ENCODE measurements at regions not wholly inside any gene's neighbourhood (a gene's known extent, or its start where the extent isn't known, plus 50 kb on each side); places are given as distances from the start of the nearest gene placed in this dataset.

DNA sequence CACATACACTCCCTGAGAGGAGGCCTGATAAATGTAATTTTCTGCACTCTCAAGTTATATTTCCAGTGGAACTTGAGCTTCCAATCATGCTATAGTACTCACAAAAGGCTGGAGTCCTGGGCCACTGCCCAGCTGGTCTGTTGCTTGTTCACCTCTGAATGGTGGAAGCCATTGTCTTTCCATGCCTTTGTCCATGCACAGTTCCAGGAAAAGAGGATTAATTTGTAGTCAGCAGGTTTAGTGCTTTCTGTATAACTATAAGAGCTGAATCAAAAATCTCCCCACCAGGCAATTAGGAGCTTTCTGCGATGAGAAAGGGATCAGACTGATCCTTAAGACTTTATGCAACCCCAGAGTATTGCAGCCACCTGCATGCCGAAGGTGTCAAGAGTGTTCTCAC lies 195.4 kb upstream of the PGRMC2 start:
- Mint-ChIP-seq H3K4me1 (ENCODE audit: low read depth) (no peaks in the 10 kb centered on the region), H3K27ac (no peak overlapping the region), H3K9me3 (no peaks in the 10 kb centered on the region), H3K4me3 (no peak overlapping the region), H3K36me3 (ENCODE audit: low read depth) (no peaks in the 10 kb centered on the region), H3K27me3 (ENCODE audit: low read depth) (no peaks in the 10 kb centered on the region)

DNA sequence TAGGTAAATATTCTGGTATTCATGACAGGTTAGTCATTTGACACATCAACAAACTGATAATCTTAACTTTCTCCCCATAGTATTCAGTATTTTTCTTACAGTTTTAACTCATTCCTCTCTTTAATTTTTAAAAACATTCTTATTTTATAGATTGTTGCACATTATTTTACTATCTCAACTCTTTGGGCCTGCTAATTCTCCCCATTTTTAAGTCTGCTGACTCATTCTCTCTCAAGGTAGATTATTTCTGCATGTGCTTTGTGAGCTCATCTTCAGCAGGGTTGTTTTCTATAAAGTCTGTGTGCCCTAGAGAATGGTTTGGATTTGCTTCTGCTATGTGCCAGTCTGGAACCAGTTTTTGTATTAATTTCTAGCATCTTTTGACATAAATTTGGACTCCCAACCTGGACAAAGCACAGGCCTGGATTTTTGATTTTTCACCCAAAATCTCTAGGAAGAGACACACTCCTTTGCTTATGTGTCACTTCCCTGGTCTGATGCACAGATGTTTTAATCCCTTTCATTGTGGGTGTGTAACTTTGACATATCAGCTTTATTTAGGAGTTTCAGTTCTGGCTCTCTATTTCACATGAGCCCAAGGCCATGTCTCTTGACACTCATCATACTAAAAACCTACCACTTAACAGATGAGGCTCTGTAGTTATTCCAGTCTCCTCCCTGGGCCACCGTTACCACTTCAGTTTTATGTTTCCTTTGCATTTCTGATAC lies 194.3 kb upstream of the PGRMC2 start:
- no peaks in the 10 kb centered on the region for H3K36me3 Mint-ChIP-seq (ENCODE audit: low read depth)
- no peaks in the 10 kb centered on the region for H3K4me1 Mint-ChIP-seq (ENCODE audit: low read depth)
- H3K4me3 Mint-ChIP-seq: no peak overlapping the region
- no peaks in the 10 kb centered on the region for H3K9me3 Mint-ChIP-seq
- no peak overlapping the region for H3K27ac Mint-ChIP-seq
- no peaks in the 10 kb centered on the region for H3K27me3 Mint-ChIP-seq (ENCODE audit: low read depth)

GRCh38 chr4:128480945-128481344 lies 193.3 kb upstream of the PGRMC2 start:
- Mint-ChIP-seq H3K4me1 (ENCODE audit: low read depth) (no peaks in the 10 kb centered on the region), H3K9me3 (no peaks in the 10 kb centered on the region), H3K27ac (no peak overlapping the region), H3K27me3 (ENCODE audit: low read depth) (no peaks in the 10 kb centered on the region), H3K4me3 (no peak overlapping the region), H3K36me3 (ENCODE audit: low read depth) (no peaks in the 10 kb centered on the region)

GRCh38 chr4:128477540-128477939 lies 189.9 kb upstream of the PGRMC2 start:
- Mint-ChIP-seq H3K9me3 (no peaks in the 10 kb centered on the region), H3K4me3 (no peak overlapping the region), H3K4me1 (ENCODE audit: low read depth) (no peaks in the 10 kb centered on the region), H3K27me3 (ENCODE audit: low read depth) (no peaks in the 10 kb centered on the region), H3K36me3 (ENCODE audit: low read depth) (no peaks in the 10 kb centered on the region), H3K27ac (no peak overlapping the region)

GRCh38 chr4:128475597-128475996 lies 188.0 kb upstream of the PGRMC2 start:
- Mint-ChIP-seq H3K27me3 (ENCODE audit: low read depth) (no peaks in the 10 kb centered on the region), H3K27ac (no peak overlapping the region), H3K9me3 (no peaks in the 10 kb centered on the region), H3K36me3 (ENCODE audit: low read depth) (no peaks in the 10 kb centered on the region), H3K4me1 (ENCODE audit: low read depth) (no peaks in the 10 kb centered on the region), H3K4me3 (no peak overlapping the region)

- no peak overlapping the region for H3K27ac Mint-ChIP-seq
- no peaks in the 10 kb centered on the region for H3K4me1 Mint-ChIP-seq (ENCODE audit: low read depth)
- no peaks in the 10 kb centered on the region for H3K27me3 Mint-ChIP-seq (ENCODE audit: low read depth)
- H3K36me3 Mint-ChIP-seq (ENCODE audit: low read depth): no peaks in the 10 kb centered on the region
- no peak overlapping the region for H3K4me3 Mint-ChIP-seq
- H3K9me3 Mint-ChIP-seq: no peaks in the 10 kb centered on the region
These were observed 184.0 kb upstream of the PGRMC2 start for GRCh38 chr4:128471576-128471975.

GRCh38 chr4:128470492-128471053 lies 183.0 kb upstream of the PGRMC2 start:
- no peaks in the 10 kb centered on the region for H3K9me3 Mint-ChIP-seq
- H3K27me3 Mint-ChIP-seq (ENCODE audit: low read depth): no peaks in the 10 kb centered on the region
- H3K4me1 Mint-ChIP-seq (ENCODE audit: low read depth): no peaks in the 10 kb centered on the region
- H3K27ac Mint-ChIP-seq: no peak overlapping the region
- H3K4me3 Mint-ChIP-seq: no peak overlapping the region
- no peaks in the 10 kb centered on the region for H3K36me3 Mint-ChIP-seq (ENCODE audit: low read depth)

GRCh38 chr4:128468123-128468989 lies 180.7 kb upstream of the PGRMC2 start:
- no peaks in the 10 kb centered on the region for H3K4me1 Mint-ChIP-seq (ENCODE audit: low read depth)
- no peak overlapping the region for H3K4me3 Mint-ChIP-seq
- H3K9me3 Mint-ChIP-seq: no peaks in the 10 kb centered on the region
- no peak overlapping the region for H3K27ac Mint-ChIP-seq
- no peaks in the 10 kb centered on the region for H3K36me3 Mint-ChIP-seq (ENCODE audit: low read depth)
- H3K27me3 Mint-ChIP-seq (ENCODE audit: low read depth): no peaks in the 10 kb centered on the region

- Mint-ChIP-seq H3K4me1 (ENCODE audit: low read depth) (no peaks in the 10 kb centered on the region), H3K4me3 (no peak overlapping the region), H3K27ac (no peak overlapping the region), H3K27me3 (ENCODE audit: low read depth) (no peaks in the 10 kb centered on the region), H3K9me3 (no peaks in the 10 kb centered on the region), H3K36me3 (ENCODE audit: low read depth) (no peaks in the 10 kb centered on the region)
These were observed 177.9 kb upstream of the PGRMC2 start for GRCh38 chr4:128465523-128465922.

DNA sequence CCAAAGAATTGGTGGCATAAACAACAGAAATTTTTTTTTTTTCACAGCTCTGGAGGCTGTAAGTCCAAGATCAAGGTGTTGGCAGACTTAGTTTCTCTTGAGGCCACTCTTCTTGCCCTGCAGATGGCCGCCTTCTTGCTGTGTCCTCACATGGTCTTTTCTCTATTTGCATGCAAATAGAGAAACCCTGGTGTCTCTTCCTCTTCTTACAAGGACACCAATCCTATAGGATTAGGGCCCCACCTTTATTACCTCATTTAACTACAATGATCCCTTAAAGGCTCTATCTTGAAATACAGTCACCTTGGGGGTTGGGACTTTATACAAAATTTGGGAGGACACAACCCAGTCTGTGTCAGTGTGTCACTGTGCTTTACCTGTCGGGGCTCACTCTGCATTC lies 175.4 kb upstream of the PGRMC2 start:
- Mint-ChIP-seq H3K27ac (no peak overlapping the region), H3K9me3 (no peaks in the 10 kb centered on the region), H3K4me3 (no peak overlapping the region), H3K4me1 (ENCODE audit: low read depth) (no peaks in the 10 kb centered on the region), H3K27me3 (ENCODE audit: low read depth) (no peaks in the 10 kb centered on the region), H3K36me3 (ENCODE audit: low read depth) (no peaks in the 10 kb centered on the region)

GRCh38 chr4:128462103-128462783 lies 174.6 kb upstream of the PGRMC2 start:
- Mint-ChIP-seq H3K4me1 (ENCODE audit: low read depth) (no peaks in the 10 kb centered on the region), H3K4me3 (no peak overlapping the region), H3K27ac (no peak overlapping the region), H3K27me3 (ENCODE audit: low read depth) (no peaks in the 10 kb centered on the region), H3K36me3 (ENCODE audit: low read depth) (no peaks in the 10 kb centered on the region), H3K9me3 (no peaks in the 10 kb centered on the region)

GRCh38 chr4:128461291-128462102 lies 173.9 kb upstream of the PGRMC2 start:
- Mint-ChIP-seq H3K36me3 (ENCODE audit: low read depth) (no peaks in the 10 kb centered on the region), H3K4me3 (no peak overlapping the region), H3K9me3 (no peaks in the 10 kb centered on the region), H3K27ac (no peak overlapping the region), H3K27me3 (ENCODE audit: low read depth) (no peaks in the 10 kb centered on the region), H3K4me1 (ENCODE audit: low read depth) (no peaks in the 10 kb centered on the region)

GRCh38 chr4:128459547-128459946 lies 171.9 kb upstream of the PGRMC2 start:
- no peaks in the 10 kb centered on the region for H3K4me1 Mint-ChIP-seq (ENCODE audit: low read depth)
- H3K27me3 Mint-ChIP-seq (ENCODE audit: low read depth): no peaks in the 10 kb centered on the region

DNA sequence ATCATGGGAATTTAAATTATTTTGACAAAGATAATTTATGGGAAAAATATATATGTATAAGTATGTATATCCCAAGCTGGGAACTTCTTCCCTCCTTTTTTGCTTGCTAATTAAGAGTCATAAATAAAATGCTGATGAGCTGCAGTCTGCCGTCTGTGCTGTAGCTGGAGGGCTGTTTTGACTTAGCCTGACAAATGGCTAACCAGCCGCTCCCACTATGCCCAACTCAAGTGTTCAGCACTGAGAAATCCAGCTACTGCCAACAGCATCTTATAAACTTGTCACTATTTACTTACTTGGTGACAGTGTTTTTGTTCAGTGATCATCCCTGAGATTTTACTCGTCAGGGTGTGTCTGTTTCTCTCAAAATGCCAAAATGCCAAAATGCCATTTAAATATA lies 171.2 kb upstream of the PGRMC2 start:
- Mint-ChIP-seq H3K4me1 (ENCODE audit: low read depth) (no peaks in the 10 kb centered on the region), H3K27ac (no peak overlapping the region), H3K9me3 (no peaks in the 10 kb centered on the region), H3K4me3 (no peak overlapping the region), H3K27me3 (ENCODE audit: low read depth) (no peaks in the 10 kb centered on the region), H3K36me3 (ENCODE audit: low read depth) (no peaks in the 10 kb centered on the region)

More at GRCh38 chr4:128459547-128459946, 171.9 kb upstream of the PGRMC2 start:
- Mint-ChIP-seq H3K27ac (no peak overlapping the region), H3K4me3 (no peak overlapping the region), H3K36me3 (ENCODE audit: low read depth) (no peaks in the 10 kb centered on the region), H3K9me3 (no peaks in the 10 kb centered on the region)
